Ovary (tissue), 7 donors: ENCODE measurements at regions not wholly inside any gene's neighbourhood (a gene's known extent, or its start where the extent isn't known, plus 50 kb on each side); places are given as distances from the start of the nearest gene placed in this dataset.

Experiments
- DNase-seq, 5 donors: peaks; one replicate each; pipeline ENCODE4 v3.0.0-alpha.2; 2019 to 2020
- H3K27ac ChIP-seq, 2 donors: fragments of 200-600 bp; one replicate each; pipeline versions ENCODE4 v1.5.1 to v1.8.0; 2019 to 2022
- H3K27me3 ChIP-seq: fragments of 200-600 bp; one replicate; pipeline ENCODE4 v1.8.0; 2022
- H3K36me3 ChIP-seq: fragments of 200-600 bp; sonication (generic); one replicate; pipeline ENCODE4 v1.5.1; 2019
- H3K4me1 ChIP-seq: one replicate; pipeline ENCODE4 v1.8.1; 2013; ENCODE audit warnings: mild to moderate bottlenecking, moderate library complexity; ENCODE audit not compliant: insufficient read depth
- H3K4me3 ChIP-seq: fragments of 200-600 bp; sonication (generic); one replicate; pipeline ENCODE4 v1.5.1; 2017
- H3K9me3 ChIP-seq, 2 donors: fragments of 200-600 bp in 1 of 2; sonication (generic) in 1 of 2; one replicate each; pipeline versions ENCODE4 v1.5.1 to v1.8.1; 2013 to 2019; ENCODE audit warnings: mild to moderate bottlenecking in 1 of 2, moderate library complexity in 1 of 2
- CTCF ChIP-seq, 3 donors: fragments of 450-650 bp in 2 of 3; fragments of 200-600 bp in 1 of 3; IDR thresholded peaks; one replicate each; pipeline versions ENCODE4 v1.5.1 to v1.8.0; 2016 to 2022; ENCODE audit warnings: antibody characterized with exemption in 3 of 3, mild to moderate bottlenecking in 1 of 3
- EP300 ChIP-seq: sonication (generic); formaldehyde crosslinking; IDR thresholded peaks from one replicate; pipeline ENCODE4 v1.6.1; 2017; ENCODE audit warnings: antibody characterized with exemption
- POLR2A ChIP-seq: fragments of 450-650 bp; IDR thresholded peaks from one replicate; pipeline ENCODE4 v1.6.1; 2017; ENCODE audit warnings: antibody characterized with exemption, mild to moderate bottlenecking, moderate library complexity
- WGBS, 3 donors: extraction: QIAGEN DNeasy Blood & Tissue Kit in 1 of 3; methylation state at CpG; one replicate each; pipeline versions ENCODE4 v1.1.5 to v1.1.7; 2013 to 2017; 5-methylcytosine and 5-hydroxymethylcytosine counted together
- intact Hi-C, 4 donors: fragments of 100-400 bp; cut with DNase I; formaldehyde crosslinking; loops; one replicate each; pipeline versions ENCODE4 v1.11.0 to v1.15.1; 2022 to 2023
- donor health status: DM: no; HTN: no; CAD: no; lungs with moderate emphysema.
- donor health status: DM: no; HTN: no; CAD: no.
- donor health status: Bipolar disorder and iron deficiency.
- donor health status: DM: no; HTN: no; CAD: no.
- donor health status: DM: yes; HTN: yes; CAD: no.

GRCh38 chr2:4964579-4964978 lies 727.6 kb upstream of the SOX11 start:
- Histone ChIP-seq H3K27ac (no peak overlapping the region), H3K36me3 (no peaks in the 10 kb centered on the region), H3K27me3 (no peaks in the 10 kb centered on the region), H3K4me3 (no peak overlapping the region), H3K4me1 (no peaks in the 10 kb centered on the region), H3K9me3 (no peaks in the 10 kb centered on the region)
- WGBS, 3 donors = 65 to 74% (median 69%) methylated on average over 16 of the region's 16 CpGs
- TF ChIP-seq EP300 (no peak), POLR2A (no peak), CTCF (IDR thresholded peaks at IDR 0.05) (no peak)
- DNase-seq = no peak
- intact Hi-C loops = no loop called here

- Histone ChIP-seq H3K4me3 (no peak overlapping the region), H3K9me3 (no peaks in the 10 kb centered on the region), H3K27ac (no peak overlapping the region), H3K36me3 (no peaks in the 10 kb centered on the region), H3K27me3 (no peaks in the 10 kb centered on the region), H3K4me1 (no peaks in the 10 kb centered on the region)
- DNase-seq = no peak
- 45 to 65% (median 53%) methylated on average over 6 of the region's 6 CpGs for WGBS, 3 donors
- intact Hi-C loops = no loop called here
- TF ChIP-seq POLR2A (no peak), CTCF (IDR thresholded peaks at IDR 0.05) (no peak), EP300 (no peak)
Observed at GRCh38 chr2:4965556-4966320, 726.4 kb upstream of the SOX11 start.

- Histone ChIP-seq H3K4me1 (no peaks in the 10 kb centered on the region), H3K4me3 (no peak overlapping the region), H3K27me3 (no peaks in the 10 kb centered on the region), H3K36me3 (no peaks in the 10 kb centered on the region), H3K9me3 (no peaks in the 10 kb centered on the region), H3K27ac (no peak overlapping the region)
- TF ChIP-seq EP300 = no peak
- no peak for TF ChIP-seq CTCF (IDR thresholded peaks at IDR 0.05)
- TF ChIP-seq POLR2A = no peak
- intact Hi-C loops = no loop called here
- 88 to 95% (median 93%) methylated on average over 2 of the region's 2 CpGs for WGBS, 3 donors
- DNase-seq = no peak
Observed at GRCh38 chr2:4967206-4967605, 725.0 kb upstream of the SOX11 start.

- DNase-seq = no peak
- Histone ChIP-seq H3K36me3 (no peaks in the 10 kb centered on the region), H3K4me3 (no peak overlapping the region), H3K27ac (no peak overlapping the region), H3K27me3 (no peaks in the 10 kb centered on the region), H3K4me1 (no peaks in the 10 kb centered on the region), H3K9me3 (no peaks in the 10 kb centered on the region)
- WGBS, 3 donors = 83 to 94% (median 85%) methylated on average over 5 of the region's 5 CpGs
- TF ChIP-seq EP300 = no peak
- no peak for TF ChIP-seq CTCF (IDR thresholded peaks at IDR 0.05)
- TF ChIP-seq POLR2A = no peak
- intact Hi-C loops = no loop called here
Observed at GRCh38 chr2:4972472-4972871, 719.7 kb upstream of the SOX11 start.
